ENCODE measurements at regions not wholly inside any gene's neighbourhood (a gene's known extent, or its start where the extent isn't known, plus 50 kb on each side); places are given as distances from the start of the nearest gene placed in this dataset.

GRCh38 chr5:146956217-146956616, 77.7 kb upstream of the PPP2R2B start:
- TF ChIP-seq CTCF (IDR thresholded peaks at IDR 0.05), result no peak

- no peak for TF ChIP-seq CTCF (IDR thresholded peaks at IDR 0.05)
Observed at GRCh38 chr5:146959360-146959759, 80.8 kb upstream of the PPP2R2B start.

GRCh38 chr5:146962801-146963355, 84.3 kb upstream of the PPP2R2B start:
- no peak for TF ChIP-seq CTCF (IDR thresholded peaks at IDR 0.05)

DNA sequence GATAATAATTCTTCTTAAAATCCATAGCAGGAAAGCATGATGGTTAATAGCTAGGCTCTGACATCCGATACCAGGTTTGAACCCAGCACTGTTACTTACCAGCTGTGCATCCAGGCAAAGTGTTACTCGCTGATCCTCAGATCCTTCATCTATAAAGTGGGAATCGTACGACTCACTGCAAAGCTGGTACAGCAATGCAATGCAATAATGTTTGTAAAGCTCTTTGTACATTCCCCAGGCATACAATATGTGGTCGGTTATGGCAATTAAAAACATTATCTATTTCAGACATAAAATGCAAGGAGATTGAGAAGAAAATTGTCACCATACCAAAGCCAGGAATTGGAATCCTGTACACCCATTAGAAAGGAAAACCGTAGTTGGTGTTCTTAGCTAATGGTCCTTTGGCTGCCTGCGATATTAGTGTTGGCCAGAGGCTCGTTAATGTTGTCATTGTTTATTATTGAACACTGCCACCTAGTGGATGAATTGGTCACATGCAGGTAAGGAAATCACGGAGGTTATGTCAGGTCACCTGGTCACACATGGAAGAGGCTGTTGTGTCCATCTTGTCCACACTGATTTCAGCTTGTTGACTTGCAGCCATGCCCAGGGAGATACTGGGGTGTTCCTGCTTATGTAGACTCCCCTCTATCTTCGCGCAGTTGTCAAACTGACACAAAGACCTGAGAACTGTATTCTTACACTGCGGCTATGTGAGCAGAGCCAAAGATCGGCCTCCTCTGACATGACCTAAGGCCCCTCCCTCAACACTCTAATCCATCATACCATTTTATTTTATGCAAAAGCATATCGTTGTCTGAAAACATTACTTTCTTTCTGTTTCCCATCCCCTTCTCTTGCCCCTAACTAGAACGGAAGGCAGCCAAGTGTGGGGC, 87.5 kb upstream of the PPP2R2B start:
- TF ChIP-seq CTCF (IDR thresholded peaks at IDR 0.05), result peak; percentile 74

DNA sequence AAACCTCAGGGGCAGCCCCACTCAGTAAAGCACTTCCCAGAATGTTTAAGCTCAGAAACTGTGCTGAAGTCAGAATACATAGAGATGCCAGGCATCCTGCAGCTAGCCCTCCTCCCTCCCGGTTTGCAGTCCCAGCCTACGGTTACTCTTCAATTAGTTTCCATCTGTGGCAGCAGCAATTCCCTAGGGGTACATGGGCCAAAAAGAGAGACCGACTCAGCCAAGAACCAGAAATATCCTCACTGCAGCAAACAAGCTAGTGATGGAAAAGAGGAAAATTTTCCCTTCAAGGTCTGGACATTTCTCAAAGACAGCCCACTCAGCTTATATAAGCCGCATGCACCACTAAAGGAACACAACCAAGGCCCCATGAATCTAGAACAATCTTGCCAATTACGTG, 89.1 kb upstream of the PPP2R2B start:
- no peak for TF ChIP-seq CTCF (IDR thresholded peaks at IDR 0.05)

GRCh38 chr5:146971401-146971800, 92.8 kb upstream of the PPP2R2B start:
- TF ChIP-seq CTCF (IDR thresholded peaks at IDR 0.05), result no peak

- TF ChIP-seq CTCF (IDR thresholded peaks at IDR 0.05), result no peak
Observed at GRCh38 chr5:146986469-146986868, 107.9 kb upstream of the PPP2R2B start.

All from LNCAP (cell line).